Activated CD8-positive, alpha-beta memory T cell treated with anti-CD3 and anti-CD28 coated beads for 1 hour (primary cell): ENCODE measurements at regions not wholly inside any gene's neighbourhood (a gene's known extent, or its start where the extent isn't known, plus 50 kb on each side); places are given as distances from the start of the nearest gene placed in this dataset.
"Not testable (repeated sequence)": the region's sequence is repeated elsewhere in the genome, so short reads cannot be mapped to it uniquely, and the experiment has no call there.

Experiments used
- DNase-seq, 2 donors: peaks; one replicate each; pipeline ENCODE4 v3.0.0-alpha.2; 2020; ENCODE audit warnings: low read depth in 1 of 2; ENCODE audit errors: extremely low read depth in 1 of 2

DNA sequence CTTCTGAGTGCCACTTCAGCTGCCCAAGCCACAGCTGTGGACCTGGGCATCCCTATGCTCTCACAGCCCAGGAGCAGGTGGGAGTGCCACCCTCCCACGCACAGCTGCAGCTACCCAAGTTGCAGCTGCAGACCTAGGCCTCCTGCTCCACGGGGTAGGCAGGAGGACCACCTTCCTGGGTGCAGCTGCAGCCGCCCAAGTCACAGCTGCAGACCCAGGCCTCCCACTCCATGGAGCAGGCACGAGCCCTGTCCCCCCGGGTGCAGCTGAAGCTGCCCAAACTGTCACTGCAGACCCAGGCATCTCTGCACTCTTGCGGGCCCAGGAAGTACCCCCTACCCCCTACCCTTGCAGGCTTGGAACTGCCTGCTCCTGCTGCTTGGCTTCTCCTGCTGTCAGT is 260.2 kb downstream of the XPNPEP1 start:
- DNase-seq = no peak

GRCh38 chr10:109652612-109653011 is 270.7 kb downstream of the XPNPEP1 start:
- not testable (repeated sequence) for DNase-seq

DNA sequence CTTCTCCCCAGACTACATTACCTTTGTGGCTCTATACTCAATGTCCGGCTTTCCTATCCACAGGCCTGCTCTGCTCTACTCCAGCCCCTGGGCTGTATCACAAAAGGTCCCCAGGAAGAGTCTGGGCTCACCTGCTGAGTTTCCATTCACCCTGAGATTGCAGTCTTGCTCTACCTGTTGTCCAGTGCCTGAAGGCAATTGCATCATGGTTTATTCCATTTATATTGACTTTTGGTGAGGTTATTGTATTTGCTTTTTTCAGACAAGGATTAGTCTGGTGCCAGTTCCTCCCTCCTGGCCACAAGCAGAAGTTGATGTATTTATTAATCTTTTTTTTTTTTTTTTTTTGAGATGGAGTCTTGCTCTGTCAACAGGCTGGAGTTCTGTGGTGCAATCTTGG is 273.1 kb downstream of the XPNPEP1 start:
- DNase-seq = no peak

DNA sequence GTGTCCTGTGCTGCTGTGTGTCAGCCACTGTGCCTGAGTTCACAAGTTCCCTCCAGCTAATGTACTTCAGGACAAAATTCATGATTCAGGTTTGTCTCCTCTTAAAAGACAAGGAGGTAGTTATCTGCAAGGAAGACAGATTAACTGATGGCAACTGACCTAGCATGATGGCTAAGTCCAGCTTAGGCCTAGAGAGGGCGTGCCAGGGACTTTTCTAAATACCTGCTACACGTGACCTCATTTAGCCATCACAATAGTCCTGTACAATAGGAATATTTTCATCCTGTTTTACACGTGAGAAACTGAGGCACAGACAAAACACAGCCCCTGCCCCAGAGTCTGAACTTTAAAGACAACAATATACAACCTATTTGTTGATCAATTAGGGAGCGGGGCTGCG is 275.7 kb downstream of the XPNPEP1 start:
- DNase-seq = no peak

DNA sequence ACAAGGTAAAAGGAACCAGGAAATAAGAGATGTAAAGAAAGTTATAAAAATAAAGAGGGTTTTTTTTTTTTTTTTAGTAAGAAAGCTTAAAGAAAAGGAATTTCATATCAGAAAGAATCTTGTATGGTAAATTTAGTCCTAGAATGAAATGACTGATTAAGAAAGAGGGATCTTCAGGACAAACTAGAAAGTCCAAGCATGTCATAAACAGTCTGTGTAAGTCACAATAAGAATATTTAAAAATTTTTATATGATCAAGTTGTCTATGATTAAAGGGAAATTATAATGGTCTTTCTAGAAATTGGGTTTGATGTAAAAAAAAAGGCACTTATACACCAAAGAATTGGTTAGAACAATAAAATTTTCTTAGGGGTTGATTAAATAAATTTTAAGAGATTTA is 289.5 kb downstream of the XPNPEP1 start:
- DNase-seq = no peak

DNA sequence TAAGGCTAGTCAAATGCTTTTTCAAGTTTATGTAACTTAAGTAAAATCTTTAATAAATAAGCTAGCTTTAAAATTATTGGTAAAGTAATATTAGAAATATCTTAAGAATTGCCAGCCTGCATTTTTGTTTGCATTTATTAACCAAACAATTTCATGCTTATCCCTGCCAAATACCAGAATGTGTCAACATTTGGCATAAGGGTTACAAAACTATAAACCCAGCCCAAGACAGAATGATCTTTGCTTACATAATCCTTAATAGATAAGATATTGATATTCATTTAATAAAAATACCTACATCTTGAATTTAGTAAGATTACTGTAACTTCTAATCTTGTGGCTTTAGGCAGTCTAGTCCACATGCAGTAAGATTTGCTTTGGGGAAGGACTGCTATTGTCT is 290.3 kb downstream of the XPNPEP1 start:
- DNase-seq = not testable (repeated sequence)

- no peak for DNase-seq
Measured at GRCh38 chr10:109624939-109625338, 298.4 kb downstream of the XPNPEP1 start.

DNA sequence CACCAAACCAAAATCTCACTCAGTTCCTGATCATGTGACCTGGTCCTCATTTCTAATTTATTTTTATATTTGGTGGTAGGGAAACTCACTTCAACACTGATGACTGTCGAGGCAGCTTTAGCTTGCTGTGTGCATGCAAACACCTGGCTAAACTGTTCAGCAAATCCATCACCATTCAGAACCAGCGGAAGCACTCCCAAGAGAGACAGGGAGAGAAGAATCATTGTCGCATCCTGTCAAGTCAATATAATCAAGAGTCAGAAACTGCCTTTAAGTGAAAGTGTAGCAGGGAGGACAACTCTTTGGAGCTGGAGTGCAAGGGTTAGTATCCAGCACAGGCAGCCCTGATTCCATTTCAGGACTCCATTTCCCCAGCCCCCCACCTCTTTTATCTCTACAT is 300.7 kb downstream of the XPNPEP1 start:
- DNase-seq = no peak

GRCh38 chr10:109620396-109620795 is 302.9 kb downstream of the XPNPEP1 start:
- no peak for DNase-seq

- DNase-seq = no peak
Measured at GRCh38 chr10:109619914-109620313, 303.4 kb downstream of the XPNPEP1 start.

DNA sequence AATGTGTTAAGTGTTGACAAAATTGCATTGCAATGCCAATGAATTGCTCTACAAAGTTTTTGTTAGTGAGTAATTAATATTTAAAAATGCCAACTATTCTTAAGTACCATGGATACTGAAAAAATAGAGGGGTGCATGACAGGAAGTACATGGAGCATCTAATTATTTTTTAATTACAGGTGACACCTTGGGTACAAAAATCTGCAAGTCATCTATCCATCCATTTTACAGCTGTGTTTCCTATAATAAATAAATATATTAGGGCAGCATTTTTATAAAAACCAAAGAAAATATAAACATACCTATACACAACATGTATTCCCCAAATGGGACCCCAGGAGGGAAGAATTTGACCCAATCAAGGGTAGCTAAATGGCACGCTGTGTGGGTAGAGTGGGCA is 304.6 kb downstream of the XPNPEP1 start:
- DNase-seq = no peak

- DNase-seq = no peak
Measured at GRCh38 chr10:109618301-109618700, 305.0 kb downstream of the XPNPEP1 start.

DNA sequence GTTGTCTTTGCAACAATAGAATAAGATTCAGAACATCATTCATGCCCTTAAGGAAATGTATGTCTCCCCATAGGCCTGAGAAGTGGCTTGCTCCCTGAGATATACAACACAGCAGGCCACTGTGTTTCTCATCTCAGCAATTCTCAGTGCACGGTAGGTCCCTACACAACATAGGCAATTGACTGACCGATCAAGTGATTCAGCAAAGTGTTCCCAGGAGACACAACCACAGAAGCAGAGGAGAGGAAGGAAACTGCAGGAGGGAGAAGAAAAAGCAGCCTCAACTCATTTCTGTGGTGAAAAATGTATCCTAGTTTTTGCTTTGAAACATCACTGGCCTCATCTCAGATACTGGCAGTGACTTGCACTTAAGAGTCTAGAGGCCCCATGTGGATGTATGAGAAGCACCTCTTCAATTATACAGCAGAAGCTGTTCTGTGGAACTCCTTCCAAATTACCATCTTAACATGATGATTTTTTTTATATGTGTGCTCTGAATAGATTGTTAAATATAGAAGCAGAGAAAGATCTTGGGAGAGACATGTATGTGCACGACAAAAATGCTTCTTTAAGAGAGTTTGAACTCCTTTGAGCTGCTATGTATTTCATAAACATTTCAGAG is 306.8 kb downstream of the XPNPEP1 start:
- no peak for DNase-seq

DNA sequence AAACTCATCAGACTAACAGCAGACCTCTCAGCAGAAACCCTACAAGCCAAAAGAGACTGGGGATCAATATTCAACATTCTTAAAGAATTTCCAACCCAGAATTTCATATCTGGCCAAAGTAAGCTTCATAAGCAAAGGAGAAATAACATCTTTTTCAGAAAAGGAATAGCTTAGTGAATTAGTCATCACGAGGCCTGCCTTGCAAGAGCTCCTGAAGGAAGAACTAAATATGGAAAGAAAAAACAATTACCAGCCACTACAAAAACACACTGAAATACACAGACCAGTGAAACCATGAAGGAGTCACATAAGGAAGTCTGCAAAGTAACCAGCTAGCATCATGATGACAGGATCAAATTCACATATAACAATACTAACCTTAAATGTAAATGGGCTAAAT is 328.0 kb downstream of the XPNPEP1 start:
- DNase-seq = not testable (repeated sequence)

GRCh38 chr10:109593682-109594081 is 329.6 kb downstream of the XPNPEP1 start:
- no peak for DNase-seq

GRCh38 chr10:109592391-109592790 is 330.9 kb downstream of the XPNPEP1 start:
- DNase-seq = no peak

DNA sequence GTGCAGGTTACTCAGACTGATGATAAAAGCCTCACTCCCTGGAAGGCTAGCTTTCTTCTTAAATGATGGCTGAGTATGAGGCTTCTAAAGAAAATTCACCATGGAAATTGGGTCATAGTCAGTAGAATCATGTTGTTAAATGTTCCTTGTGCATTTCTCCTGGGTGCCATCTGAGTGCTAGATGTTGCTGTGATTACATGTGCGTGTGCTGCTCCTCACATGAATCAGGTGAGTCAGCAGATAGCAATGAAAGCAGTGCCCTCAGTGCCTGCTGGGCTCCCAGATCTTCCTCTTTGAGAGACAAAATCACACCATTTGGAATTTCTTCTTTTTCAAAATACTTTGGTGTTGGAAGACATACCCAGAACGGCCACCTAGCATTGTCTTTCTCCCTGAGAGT is 331.7 kb downstream of the XPNPEP1 start:
- DNase-seq = no peak

DNA sequence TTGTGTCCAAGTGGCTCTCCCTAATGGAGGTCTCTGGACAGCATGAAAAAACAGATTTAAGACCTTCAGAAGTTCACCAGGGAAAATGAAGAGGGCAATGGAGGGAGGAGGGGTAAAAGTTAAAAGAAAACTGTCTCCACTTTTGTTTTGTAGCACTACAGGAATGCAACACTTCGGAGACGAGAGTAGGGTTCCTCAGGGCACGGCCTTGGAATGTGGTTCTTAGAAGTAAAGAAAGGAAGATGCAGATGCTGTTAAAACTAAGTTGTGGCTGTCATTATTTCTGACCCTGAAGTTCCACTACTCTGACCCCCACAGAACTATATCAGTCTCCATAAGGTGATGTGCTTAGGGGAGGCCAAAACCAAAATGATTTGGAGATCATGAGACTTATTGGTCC is 335.1 kb downstream of the XPNPEP1 start:
- no peak for DNase-seq

DNA sequence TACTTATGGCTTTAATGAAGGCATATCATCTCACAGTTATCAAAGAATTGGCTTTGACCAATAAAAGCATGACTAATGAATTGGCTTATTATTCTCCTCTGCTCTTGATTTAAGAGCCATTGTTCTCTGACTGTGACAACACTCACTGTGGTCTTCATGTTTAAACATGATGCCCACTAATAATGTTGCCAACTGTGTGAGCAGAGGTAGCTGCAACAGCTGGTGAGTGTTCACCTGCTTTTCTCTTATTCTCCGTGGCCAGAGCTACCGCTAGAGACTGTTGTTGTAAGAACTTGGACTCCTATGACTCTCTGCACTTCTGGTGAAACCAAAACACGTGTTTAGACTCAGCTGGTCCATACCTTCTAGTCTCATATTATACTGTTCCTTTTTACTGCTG is 335.9 kb downstream of the XPNPEP1 start:
- DNase-seq = no peak

GRCh38 chr10:109556399-109556798 is 366.9 kb downstream of the XPNPEP1 start:
- no peak for DNase-seq

- not testable (repeated sequence) for DNase-seq
Measured at GRCh38 chr10:109542050-109542603, 381.2 kb downstream of the XPNPEP1 start.

- DNase-seq = no peak
Measured at GRCh38 chr10:109534193-109534592, 389.1 kb downstream of the XPNPEP1 start.

GRCh38 chr10:109529258-109529657 is 394.1 kb downstream of the XPNPEP1 start:
- DNase-seq = no peak
